Activated effector memory CD4-positive, alpha-beta T cell treated with anti-CD3 and anti-CD28 coated beads, Interleukin-2, amount 50 U/mL, for 16 hours (primary cell): ENCODE measurements at regions not wholly inside any gene's neighbourhood (a gene's known extent, or its start where the extent isn't known, plus 50 kb on each side); places are given as distances from the start of the nearest gene placed in this dataset.
"Not testable (repeated sequence)": the region's sequence is repeated elsewhere in the genome, so short reads cannot be mapped to it uniquely, and the experiment has no call there.

Experiments
- DNase-seq: peaks from one replicate; pipeline ENCODE4 v3.0.0-alpha.2; 2020

DNA sequence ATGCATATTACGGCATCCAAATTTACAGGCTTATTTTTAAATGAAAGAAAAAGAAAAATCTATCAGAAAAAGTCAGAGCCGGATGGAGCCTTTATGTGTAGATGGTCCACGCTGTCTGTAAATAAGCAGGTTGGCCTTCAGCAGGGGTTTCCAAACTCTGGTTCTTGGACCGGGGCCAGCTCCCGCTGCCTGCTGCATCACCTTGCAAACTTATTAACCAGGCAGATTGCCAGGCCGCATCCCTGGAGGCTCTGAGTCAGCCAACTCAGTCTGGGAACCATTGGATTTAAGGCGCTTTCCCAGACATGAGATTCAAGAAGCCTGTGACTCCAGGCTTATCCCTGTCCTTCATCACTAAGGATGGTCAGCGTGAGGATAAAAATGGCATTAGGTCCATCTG, 212.4 kb downstream of the OPA1 start:
- DNase-seq: no peak

GRCh38 chr3:193808317-193808716, 215.3 kb downstream of the OPA1 start:
- DNase-seq: no peak

DNA sequence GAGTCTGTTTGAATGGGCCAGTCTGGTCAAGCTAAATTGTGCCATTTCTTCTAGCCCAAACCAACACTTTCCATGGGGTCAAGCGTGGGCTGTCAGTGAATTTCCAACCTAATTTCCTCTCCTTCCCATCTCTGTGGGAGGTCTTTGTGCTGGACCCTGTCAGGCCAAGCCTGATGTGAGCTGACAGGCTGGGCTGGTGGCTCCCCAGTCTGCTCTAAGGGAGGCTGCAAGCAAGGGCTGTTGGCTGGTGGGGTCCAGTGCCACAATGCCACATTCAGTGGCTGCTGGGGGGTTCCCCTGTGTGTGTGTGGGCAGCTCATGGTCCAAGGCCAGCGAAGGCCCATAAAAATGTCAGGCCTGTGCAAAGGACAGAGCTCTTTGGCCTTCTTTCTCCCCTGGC, 216.1 kb downstream of the OPA1 start:
- no peak for DNase-seq

DNA sequence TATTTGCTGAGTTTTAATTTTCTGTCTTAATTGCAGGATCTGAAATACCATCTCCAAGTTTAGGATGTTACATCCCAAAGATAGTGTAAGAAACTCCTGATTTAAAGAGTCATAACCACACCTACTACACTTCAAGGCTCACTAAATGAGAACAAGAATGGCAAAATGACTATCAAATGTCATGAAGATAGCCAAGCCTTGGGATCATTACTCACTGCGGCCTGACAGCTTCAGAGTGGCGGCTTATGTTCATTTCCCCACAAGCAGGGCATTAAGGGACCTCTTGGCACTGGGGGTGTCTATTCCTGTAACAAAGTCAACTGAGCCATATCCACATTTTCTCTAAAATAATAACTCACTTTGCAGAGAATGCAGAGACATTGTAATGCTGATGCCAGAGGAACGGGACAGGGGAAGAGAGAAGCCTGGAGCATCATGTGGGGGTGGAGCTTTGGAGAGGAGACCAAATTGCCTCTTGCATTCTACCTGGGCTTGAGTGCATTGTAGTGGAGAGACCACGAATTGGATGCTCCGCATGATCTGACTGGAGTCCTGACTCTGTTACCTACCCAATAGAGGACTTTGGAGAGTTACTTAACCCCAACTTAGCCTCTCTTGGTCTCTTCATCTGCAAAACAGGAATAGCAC, 219.2 kb downstream of the OPA1 start:
- no peak for DNase-seq

DNA sequence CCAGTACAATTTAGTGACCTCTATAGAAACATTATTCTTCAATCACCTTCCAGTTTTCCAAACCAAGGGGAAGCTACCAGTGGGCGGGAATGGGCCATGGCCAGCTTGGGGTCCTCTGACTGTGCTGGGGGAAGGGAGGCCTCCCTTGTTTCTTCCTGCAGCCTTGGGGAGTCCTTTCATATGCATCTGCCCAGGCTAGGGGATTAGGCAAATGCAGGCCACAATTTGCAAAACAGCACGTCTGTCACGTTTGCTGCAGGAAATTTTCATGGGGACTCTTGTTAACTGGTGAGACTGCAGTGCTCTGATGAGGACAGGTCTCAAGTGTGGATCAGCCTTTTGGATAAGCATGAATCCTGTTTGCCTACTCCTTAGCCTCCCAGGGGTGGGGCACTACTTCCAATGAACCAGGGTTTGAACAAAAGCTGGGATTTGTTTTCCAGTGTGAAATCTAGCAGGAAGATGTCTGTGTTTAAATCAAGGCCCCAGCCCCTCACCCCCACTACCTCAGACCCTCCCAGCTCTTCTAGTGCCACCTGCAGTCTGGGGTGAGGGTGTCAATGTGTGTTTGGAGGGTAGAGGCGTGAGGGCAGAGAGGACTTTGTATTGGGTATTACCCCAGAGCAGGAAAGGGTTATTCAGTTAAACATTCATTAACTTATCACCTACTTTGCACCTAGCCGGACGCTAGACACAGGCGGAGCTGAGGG, 219.9 kb downstream of the OPA1 start:
- DNase-seq: no peak

- DNase-seq: no peak
Observed at GRCh38 chr3:193813501-193813830, 220.5 kb downstream of the OPA1 start.

DNA sequence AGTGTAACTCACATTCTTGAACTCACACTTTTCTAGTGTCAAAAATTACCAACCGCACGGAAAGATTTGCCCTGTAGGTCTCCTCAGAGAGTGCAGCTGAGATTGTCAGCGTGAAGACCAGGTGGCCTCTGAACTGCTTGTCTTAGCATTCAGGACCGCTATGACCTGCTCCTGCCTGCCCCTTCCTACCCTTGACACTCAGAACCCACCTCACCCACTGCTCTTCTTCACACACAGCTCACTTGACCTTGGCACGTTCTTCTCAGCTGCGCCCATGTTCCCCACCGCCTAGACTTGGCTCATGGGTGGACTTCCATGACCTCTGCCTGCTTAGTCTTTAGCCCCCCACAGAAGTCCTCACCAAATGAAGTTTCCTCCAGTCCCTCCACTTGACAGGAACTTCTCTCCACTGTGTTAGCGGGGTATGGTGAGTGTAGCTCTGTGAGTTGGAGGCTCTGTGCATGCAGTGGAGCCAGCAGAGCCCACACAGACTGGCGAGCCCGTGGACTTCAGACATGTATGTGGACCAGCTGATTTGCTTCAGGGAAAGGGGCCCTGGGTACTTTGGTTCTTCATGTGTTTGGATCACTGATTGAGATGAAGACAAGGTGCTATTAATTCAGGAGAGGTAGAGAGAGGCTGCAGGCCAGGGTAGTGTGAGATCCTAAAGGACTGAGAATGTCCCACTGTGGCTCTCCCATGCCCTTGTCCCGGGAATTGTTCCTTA, 221.3 kb downstream of the OPA1 start:
- no peak for DNase-seq

DNA sequence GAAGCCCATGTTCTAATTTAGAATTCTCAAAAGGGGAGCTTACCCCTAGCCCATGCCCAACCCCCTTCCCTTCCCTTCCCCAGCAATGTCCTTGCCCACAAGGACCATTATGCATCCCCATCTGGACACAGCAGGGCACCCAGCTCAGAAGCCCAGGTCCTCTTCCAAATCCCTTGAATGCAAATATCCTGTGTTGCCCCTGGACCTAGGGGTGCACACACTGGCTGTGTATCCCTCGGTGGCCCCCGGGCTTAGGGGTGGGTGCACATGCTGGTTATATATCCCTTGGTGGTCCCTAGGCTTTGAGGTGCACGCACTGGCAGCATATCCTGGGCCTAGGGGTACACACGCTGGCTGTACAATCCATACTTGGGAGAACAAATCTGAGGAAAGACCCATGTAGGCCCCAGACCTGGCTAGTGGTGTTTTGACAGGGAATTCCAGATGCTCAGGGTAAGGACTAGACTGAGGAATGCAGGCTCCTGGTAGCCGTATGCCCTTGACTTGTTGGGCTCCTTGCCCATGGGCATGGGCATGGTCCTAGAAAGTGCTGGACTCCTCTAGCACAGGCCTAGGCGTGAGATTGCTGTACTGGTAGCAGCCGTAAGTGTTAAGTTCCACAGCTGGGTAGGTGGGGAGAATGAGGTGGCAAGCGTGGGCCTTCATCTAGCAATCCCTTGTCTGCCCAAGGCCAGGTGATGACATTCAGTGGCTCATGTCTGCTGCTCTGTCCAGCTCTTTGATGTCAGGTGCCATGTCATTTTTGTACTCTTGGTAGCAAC, 222.4 kb downstream of the OPA1 start:
- no peak for DNase-seq

DNA sequence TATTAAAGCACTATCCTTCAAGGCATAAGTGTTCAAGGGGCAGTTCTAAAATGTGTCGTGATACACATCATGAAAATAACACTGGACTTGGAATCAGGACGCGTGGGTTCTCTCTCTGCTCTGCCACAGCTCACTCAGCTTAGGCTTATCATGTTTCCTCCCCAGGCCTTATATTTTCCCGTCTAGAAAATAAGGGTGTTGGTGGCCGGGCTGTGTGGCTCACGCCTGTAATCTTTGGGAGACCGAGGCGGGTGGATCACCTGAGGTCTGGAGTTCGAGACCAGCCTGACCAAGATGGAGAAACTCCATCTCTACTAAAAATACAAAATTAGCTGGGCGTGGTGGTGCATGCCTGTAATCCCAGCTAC, 223.0 kb downstream of the OPA1 start:
- no peak for DNase-seq

GRCh38 chr3:193816656-193817311, 223.8 kb downstream of the OPA1 start:
- DNase-seq: no peak

DNA sequence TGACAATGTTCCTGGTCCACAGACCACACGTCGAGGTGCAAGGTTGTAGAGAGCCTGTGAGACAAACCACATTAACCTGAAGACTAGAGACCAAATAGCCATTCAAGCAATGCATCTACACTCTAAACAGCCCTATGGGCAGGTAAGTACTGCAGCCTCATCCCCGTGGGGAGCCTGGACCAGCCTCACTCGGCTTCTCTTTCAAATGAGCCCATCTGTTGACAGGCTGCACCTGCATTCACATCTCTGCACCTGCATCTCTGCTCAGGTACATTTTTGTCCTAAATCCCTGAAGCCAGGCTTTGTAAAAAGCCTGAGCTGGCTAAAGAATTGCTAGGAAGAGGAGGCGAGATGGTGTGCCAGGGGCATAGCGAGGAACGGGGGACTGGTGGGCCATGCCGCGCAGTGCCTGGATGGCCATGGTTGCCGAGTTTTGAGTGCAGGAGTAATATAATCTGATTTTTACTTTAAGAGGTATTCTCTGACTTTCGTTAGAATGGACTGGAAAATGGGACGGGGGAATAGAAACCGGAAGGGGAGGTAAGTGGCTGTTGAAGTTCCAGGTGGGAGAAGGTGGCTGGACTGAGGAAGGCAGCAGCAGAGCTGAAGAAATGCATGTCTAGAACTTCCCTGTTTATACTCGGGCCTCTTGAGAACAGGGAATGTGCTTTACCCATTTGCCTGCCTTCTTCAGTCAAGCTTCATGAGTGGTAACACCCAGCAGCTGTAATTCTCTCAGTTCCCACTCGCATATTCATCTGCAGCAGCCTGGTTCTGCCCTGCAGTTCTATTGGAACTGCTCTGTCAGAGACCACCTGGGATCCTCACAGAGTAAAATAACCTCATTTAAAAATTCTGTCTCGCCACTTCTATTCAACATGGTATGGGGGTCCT, 226.4 kb downstream of the OPA1 start:
- no peak for DNase-seq

- DNase-seq: no peak
Observed at GRCh38 chr3:193821151-193821668, 228.2 kb downstream of the OPA1 start.

GRCh38 chr3:193822492-193823212, 229.6 kb downstream of the OPA1 start:
- DNase-seq: no peak

DNA sequence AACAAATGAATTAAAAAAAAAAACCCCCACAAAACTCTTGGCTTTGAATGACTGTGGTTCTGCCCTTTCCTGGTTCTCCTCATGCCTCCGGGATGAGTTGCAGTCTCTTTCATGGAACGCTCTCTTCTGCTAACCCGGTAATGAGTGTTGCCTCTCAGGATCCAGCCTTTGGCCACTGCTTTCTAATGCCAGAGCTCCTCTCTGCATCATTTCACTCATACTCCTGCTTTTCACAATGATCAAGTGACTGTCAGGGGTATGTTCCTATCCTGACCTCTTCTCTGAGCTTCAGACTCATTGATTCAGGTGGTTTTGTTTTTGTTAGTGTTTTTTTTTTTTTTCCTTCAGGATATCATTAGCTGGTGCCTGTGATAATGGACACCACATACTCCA, 230.2 kb downstream of the OPA1 start:
- DNase-seq: not testable (repeated sequence)

GRCh38 chr3:193824365-193824764, 231.4 kb downstream of the OPA1 start:
- no peak for DNase-seq

GRCh38 chr3:193825617-193826016, 232.6 kb downstream of the OPA1 start:
- DNase-seq: no peak

DNA sequence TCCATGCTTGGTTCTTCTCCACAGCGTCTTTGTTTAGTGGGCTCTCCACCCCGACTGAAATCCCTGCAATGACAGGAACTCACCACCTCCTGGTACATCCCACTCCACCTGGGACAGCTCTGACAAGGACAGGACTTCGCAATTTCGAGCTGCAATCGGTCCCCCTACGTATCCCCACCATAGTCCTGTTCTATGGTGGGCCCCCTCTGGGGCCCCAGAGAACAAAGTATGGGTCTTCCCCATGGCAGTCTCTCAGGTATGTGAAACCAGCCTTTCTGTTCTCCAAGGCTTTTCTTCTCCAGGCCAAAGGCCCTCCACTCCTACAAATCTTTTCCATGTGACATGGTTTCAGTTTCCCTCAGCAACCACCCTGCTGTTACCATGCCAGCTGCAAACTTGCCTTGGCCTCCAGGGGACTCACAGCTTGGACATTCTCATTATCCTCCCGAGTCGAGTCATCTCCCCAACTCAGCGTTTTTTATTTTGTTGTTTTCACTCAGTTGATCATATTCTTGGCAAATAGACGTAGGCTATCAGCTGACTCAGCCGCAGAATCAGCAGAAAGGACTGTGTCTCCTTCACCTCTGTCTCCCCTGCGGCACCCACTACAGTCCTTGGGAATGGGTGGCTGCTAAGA, 233.3 kb downstream of the OPA1 start:
- no peak for DNase-seq

GRCh38 chr3:193827040-193827669, 234.1 kb downstream of the OPA1 start:
- no peak for DNase-seq

DNA sequence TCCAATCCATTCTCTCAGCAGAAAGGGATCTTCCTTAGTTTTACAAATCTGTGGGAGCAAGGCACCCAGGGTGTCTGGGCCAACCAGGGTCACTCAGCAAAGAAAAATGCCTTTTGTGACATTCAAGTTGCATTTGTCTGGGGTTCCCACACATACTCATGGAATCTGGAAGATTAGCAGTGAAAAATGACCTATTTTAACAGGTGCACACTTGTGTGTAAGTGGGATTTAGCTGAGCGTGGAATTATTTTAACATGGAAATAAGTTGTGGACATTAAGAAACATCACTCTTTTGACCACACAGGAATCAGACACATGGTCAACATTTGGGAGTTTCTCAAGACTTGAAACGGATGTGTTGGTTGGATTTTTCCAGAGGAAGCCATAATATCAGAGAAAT, 234.9 kb downstream of the OPA1 start:
- DNase-seq: no peak

DNA sequence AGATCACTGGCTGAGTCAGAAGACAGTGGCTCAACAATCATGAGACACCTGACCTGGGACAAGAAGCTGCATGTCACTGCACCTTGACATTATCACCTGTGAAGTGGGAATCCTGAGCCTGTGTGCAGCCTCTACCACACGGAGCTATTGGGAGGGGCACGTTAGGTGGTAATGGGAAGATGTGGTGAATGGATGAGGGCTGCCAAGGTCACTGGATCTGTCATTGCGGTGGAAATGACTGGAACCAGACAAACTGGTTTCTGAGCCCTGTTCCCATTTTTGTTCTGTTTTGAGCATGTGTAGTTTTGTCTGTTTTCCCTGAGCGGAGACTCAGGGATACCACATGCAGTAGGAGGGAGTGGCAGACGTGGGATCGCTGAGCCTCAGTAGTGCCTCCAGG, 235.5 kb downstream of the OPA1 start:
- DNase-seq: no peak
